Stimulated activated CD4-positive, alpha-beta T cell treated with anti-CD3 and anti-CD28 coated beads, Interleukin-15, amount 100 ng/mL, for 1 hour (primary cell): ENCODE measurements at regions not wholly inside any gene's neighbourhood (a gene's known extent, or its start where the extent isn't known, plus 50 kb on each side); places are given as distances from the start of the nearest gene placed in this dataset.

Source experiments
- DNase-seq, 2 donors: peaks; one replicate each; pipeline ENCODE4 v3.0.0-alpha.2; 2020; ENCODE audit warnings: low read depth in 1 of 2, low spot score in 1 of 2

- DNase-seq, result no peak
These were observed 53.8 kb upstream of the ASB18 start for GRCh38 chr2:236317938-236318396.

- DNase-seq, result no peak
These were observed 54.2 kb upstream of the ASB18 start for GRCh38 chr2:236318401-236318800.

GRCh38 chr2:236319036-236319435 lies 54.8 kb upstream of the ASB18 start:
- no peak for DNase-seq

- DNase-seq, result no peak
These were observed 57.2 kb upstream of the ASB18 start for GRCh38 chr2:236321415-236321814.

- no peak for DNase-seq
These were observed 69.4 kb upstream of the ASB18 start for GRCh38 chr2:236333417-236334121.

- DNase-seq, result no peak
These were observed 70.1 kb upstream of the ASB18 start for GRCh38 chr2:236334122-236334876.

GRCh38 chr2:236335696-236336574 lies 71.7 kb upstream of the ASB18 start:
- DNase-seq, result no peak

- no peak for DNase-seq
These were observed 72.6 kb upstream of the ASB18 start for GRCh38 chr2:236336575-236337464.

- no peak for DNase-seq
These were observed 73.5 kb upstream of the ASB18 start for GRCh38 chr2:236337465-236338325.

GRCh38 chr2:236338495-236339184 lies 74.4 kb upstream of the ASB18 start:
- no peak for DNase-seq

- no peak for DNase-seq
These were observed 76.0 kb upstream of the ASB18 start for GRCh38 chr2:236340251-236340650.

- DNase-seq, result no peak
These were observed 76.9 kb upstream of the ASB18 start for GRCh38 chr2:236341067-236341466.

- DNase-seq, result no peak
These were observed 77.5 kb upstream of the ASB18 start for GRCh38 chr2:236341721-236342120.

- no peak for DNase-seq
These were observed 78.3 kb upstream of the ASB18 start for GRCh38 chr2:236342507-236342906.

- no peak for DNase-seq
These were observed 78.7 kb upstream of the ASB18 start for GRCh38 chr2:236342951-236343350.

GRCh38 chr2:236343400-236344161 lies 79.4 kb upstream of the ASB18 start:
- DNase-seq, result peak in 1 of 2 donors; percentile 10

GRCh38 chr2:236344446-236344845 lies 80.2 kb upstream of the ASB18 start:
- DNase-seq, result no peak

- no peak for DNase-seq
These were observed 81.0 kb upstream of the ASB18 start for GRCh38 chr2:236345081-236345714.
